SK-N-MC (cell line): ENCODE measurements at regions not wholly inside any gene's neighbourhood (a gene's known extent, or its start where the extent isn't known, plus 50 kb on each side); places are given as distances from the start of the nearest gene placed in this dataset.
"Not testable (repeated sequence)": the region's sequence is repeated elsewhere in the genome, so short reads cannot be mapped to it uniquely, and the experiment has no call there.

Experiments used
- DNase-seq: peaks from one replicate; pipeline ENCODE4 v3.0.0-alpha.2; 2011; ENCODE audit warnings: low read depth, low spot score
- H3K27ac ChIP-seq: fragments of 200-600 bp; sonication (generic); 2 replicates; pipeline ENCODE4 v1.5.1; 2016; ENCODE audit warnings: mixed run types
- H3K36me3 ChIP-seq: fragments of 200-600 bp; sonication (generic); 2 replicates; pipeline ENCODE4 v1.6.1; 2017; ENCODE audit warnings: antibody characterized with exemption, low read length, mixed read lengths; ENCODE audit not compliant: insufficient read depth
- H3K4me3 ChIP-seq: fragments of 200-600 bp; sonication (generic); 2 replicates; pipeline ENCODE4 v1.5.1; 2016
- H3K9ac ChIP-seq: fragments of 200-600 bp; sonication (generic); 2 replicates; pipeline ENCODE4 v1.8.0; 2017; ENCODE audit warnings: mixed run types, mixed read lengths; ENCODE audit not compliant: insufficient read length
- H3K9me3 ChIP-seq: fragments of 200-600 bp; sonication (generic); 2 replicates; pipeline ENCODE4 v1.6.1; 2017; ENCODE audit warnings: low read depth, mild to moderate bottlenecking, antibody characterized with exemption, low read length, moderate library complexity, mixed read lengths
- EZH2 ChIP-seq: fragments of 200-600 bp; sonication (generic); IDR thresholded peaks from one replicate; pipeline ENCODE4 v1.6.1; 2017; ENCODE audit warnings: antibody characterized with exemption
- FOXP2 ChIP-seq: optimal IDR thresholded peaks from 2 replicates; pipeline ENCODE3; 2011; ENCODE audit warnings: mild to moderate bottlenecking, moderate library complexity; ENCODE audit not compliant: insufficient read depth; ENCODE audit errors: extremely low read length, control extremely low read depth
- POLR2AphosphoS5 ChIP-seq: IDR thresholded peaks from 2 replicates; pipeline ENCODE4 v1.6.1; 2012; ENCODE audit warnings: mild to moderate bottlenecking, low read depth, low read length, borderline replicate concordance

GRCh38 chr19:34871911-34872310 lies 54.8 kb upstream of the ZNF30 start:
- not testable (repeated sequence) for DNase-seq, H3K9ac ChIP-seq, H3K4me3 ChIP-seq, H3K36me3 ChIP-seq, H3K9me3 ChIP-seq, H3K27ac ChIP-seq

DNA sequence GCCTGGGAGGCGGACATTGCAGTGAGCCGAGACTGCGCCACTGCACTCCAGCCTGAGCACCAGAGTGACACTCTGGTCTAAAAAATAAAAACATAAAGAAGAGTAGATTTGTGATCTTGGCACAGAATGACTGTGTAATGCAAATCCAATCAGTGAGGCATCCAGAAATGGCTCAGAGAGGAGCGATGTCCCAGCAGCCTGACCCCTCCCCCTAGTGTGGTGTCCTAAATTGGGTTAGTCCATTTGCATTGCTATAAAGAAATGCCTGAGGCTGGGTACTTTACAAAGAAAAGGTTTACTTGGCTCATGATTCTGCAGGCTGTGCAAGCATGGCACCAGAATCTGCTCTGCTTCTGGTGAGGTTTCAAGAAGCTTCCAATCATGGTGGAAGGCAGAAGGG lies 59.1 kb upstream of the ZNF30 start:
- H3K4me3 ChIP-seq: no peak overlapping the region
- no peak overlapping the region for H3K9ac ChIP-seq
- no peak for DNase-seq
- H3K27ac ChIP-seq: no peak overlapping the region
- H3K36me3 ChIP-seq: no peaks in the 10 kb centered on the region
- TF ChIP-seq EZH2 (no peak), POLR2AphosphoS5 (no peak), FOXP2 (no peak)
- no peaks in the 10 kb centered on the region for H3K9me3 ChIP-seq

DNA sequence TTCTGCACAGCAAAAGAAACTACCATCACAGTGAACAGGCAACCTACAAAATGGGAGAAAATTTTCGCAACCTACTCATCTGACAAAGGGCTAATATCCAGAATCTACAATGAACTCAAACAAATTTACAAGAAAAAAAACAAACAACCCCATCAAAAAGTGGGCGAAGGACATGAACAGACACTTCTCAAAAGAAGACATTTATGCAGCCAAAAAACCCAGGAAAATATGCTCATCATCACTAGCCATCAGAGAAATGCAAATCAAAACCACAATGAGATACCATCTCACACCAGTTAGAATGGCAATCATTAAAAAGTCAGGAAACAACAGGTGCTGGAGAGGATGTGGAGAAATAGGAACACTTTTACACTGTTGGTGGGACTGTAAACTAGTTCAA lies 61.5 kb upstream of the ZNF30 start:
- not testable (repeated sequence) for H3K27ac ChIP-seq, H3K9ac ChIP-seq, H3K36me3 ChIP-seq, H3K9me3 ChIP-seq, DNase-seq, H3K4me3 ChIP-seq

DNA sequence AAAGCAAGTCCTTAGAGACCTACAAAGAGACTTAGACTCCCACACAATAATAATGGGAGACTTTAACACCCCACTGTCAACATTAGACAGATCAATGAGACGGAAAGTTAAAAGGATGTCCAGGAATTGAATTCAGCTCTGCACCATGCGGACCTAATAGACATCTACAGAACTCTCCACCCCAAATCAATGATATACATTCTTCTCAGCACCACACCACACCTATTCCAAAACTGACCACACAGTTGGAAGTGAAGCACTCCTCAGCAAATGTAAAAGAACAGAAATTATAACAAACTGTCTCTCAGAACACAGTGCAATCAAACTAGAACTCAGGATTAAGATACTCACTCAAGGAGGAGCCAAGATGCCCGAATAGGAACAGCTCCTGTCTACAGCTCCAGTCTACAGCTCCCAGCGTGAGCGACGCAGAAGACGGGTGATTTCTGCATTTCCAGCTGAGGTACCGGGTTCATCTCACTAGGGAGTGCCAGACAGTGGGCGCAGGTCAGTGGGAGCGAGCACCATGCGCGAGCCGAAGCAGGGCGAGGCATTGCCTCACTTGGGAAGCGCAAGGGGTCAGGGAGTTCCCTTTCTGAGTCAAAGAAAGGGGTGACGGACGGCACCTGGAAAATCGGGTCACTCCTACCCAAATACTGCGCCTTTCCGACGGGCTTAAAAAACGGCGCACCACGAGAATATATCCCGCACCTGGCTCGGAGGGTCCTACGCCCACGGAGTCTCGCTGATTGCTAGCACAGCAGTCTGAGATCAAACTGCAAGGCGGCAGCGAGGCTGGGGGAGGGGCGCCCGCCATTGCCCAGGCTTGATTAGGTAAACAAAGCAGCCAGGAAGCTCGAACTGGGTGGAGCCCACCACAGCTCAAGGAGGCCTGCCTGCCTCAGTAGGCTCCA lies 66.6 kb upstream of the ZNF30 start:
- not testable (repeated sequence) for H3K9ac ChIP-seq, H3K36me3 ChIP-seq, H3K27ac ChIP-seq, H3K9me3 ChIP-seq, DNase-seq
- peak overlapping the region; percentile 69 for H3K4me3 ChIP-seq

DNA sequence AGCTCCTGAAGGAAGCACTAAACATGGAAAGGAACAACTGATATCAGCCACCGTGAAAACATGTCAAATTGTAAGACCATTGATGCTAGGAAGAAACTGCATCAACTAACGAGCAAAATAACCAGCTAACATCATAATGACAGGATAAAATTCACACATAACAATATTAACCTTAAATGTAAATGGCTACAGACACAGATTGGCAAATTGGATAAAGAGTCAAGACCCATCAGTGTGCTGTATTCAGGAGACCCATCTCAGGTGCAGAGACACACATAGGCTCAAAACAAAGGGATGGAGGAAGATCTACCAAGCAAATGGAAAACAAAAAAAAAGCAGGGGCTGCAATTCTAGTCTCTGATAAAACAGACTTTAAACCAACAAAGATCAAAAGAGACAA lies 67.4 kb upstream of the ZNF30 start:
- H3K36me3 ChIP-seq: not testable (repeated sequence)

DNA sequence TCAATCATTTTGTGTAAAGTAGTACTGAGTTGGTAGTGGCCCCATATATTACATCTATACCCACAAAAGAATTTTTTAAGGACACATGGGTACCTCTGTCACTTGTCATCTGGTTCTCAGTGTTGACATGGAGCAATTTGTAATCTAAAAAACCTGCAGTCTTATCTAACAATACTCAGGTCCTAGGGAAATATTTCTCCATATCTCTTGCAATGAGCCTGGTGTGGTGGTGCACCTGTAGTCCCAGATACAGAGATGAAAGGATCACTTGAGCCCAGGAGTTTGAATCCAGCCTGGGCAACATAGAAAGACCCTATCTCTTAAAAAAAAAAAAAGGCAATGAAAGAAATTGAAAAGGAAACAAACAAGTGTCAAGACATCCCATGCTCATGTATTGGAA lies 70.7 kb upstream of the ZNF30 start:
- TF ChIP-seq EZH2 (no peak), FOXP2 (no peak), POLR2AphosphoS5 (no peak)
- no peak for DNase-seq
- Histone ChIP-seq H3K9me3 (no peaks in the 10 kb centered on the region), H3K27ac (no peak overlapping the region), H3K9ac (no peak overlapping the region), H3K36me3 (no peaks in the 10 kb centered on the region), H3K4me3 (no peak overlapping the region)

More for the DNA sequence above, 67.4 kb upstream of the ZNF30 start:
- H3K9ac ChIP-seq, H3K9me3 ChIP-seq, H3K4me3 ChIP-seq, H3K27ac ChIP-seq, DNase-seq: not testable (repeated sequence)

DNA sequence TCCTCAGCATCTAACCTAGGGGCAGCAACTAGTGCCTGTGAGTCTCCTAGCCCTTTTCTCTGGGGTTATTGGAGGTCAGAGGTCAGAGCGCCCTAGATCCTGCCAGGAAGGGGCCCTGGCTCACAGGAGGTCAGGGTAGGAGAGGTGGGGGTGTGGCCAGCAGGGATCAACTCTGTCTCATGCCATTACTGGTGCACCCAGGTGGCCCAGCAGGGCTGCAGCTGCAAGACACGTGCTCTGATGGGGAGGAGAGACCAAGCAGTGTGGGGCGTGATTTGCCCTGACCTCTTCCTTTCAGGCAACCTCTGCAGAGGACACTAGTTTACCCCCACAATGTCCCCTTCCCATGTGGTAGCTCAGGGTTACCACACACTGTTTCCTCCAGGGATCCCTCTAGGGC lies 73.3 kb upstream of the ZNF30 start:
- Histone ChIP-seq H3K27ac (no peak overlapping the region), H3K9me3 (no peaks in the 10 kb centered on the region), H3K4me3 (no peak overlapping the region), H3K9ac (no peak overlapping the region), H3K36me3 (no peaks in the 10 kb centered on the region)
- DNase-seq: no peak
- TF ChIP-seq POLR2AphosphoS5: no peak
- no peak for TF ChIP-seq FOXP2
- TF ChIP-seq EZH2: no peak

GRCh38 chr19:34852669-34853068 lies 74.0 kb upstream of the ZNF30 start:
- Histone ChIP-seq H3K9me3 (no peaks in the 10 kb centered on the region), H3K4me3 (no peak overlapping the region), H3K9ac (no peak overlapping the region), H3K36me3 (no peaks in the 10 kb centered on the region), H3K27ac (no peak overlapping the region)
- DNase-seq: no peak
- TF ChIP-seq FOXP2: no peak
- TF ChIP-seq EZH2: no peak
- TF ChIP-seq POLR2AphosphoS5: no peak

DNA sequence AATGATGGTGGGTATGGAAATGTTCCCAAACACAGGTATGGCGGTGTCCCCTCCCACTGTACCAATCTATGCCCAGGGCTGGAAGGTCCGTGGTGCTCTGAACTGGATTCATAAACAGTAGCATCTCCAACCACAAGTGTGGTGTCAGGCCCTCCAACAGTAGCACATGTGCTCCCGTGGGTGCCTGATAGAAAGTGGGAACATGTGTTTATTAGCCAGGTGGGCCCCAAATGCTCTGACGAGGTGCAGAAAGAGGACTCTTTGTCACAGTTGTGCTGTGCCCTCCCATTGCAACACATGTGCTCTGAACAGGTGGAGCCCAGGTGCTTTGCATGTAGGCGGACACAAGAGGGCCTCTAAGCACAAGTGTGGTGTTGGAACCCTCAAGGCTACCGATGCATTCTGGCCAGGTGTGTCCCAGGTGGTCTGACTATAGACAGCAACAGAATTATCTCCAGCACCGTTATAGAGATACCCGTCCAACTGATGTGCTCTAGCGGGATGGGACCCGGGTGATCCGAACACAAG lies 75.4 kb upstream of the ZNF30 start:
- no peak overlapping the region for H3K4me3 ChIP-seq

More for the DNA sequence above, 75.4 kb upstream of the ZNF30 start:
- H3K9me3 ChIP-seq: no peaks in the 10 kb centered on the region
- no peak overlapping the region for H3K9ac ChIP-seq
- TF ChIP-seq EZH2 (no peak), FOXP2 (no peak), POLR2AphosphoS5 (no peak)
- no peak for DNase-seq
- no peaks in the 10 kb centered on the region for H3K36me3 ChIP-seq
- H3K27ac ChIP-seq: no peak overlapping the region
